Cardiac muscle cell (in vitro differentiated cells and primary cell): ENCODE measurements at regions not wholly inside any gene's neighbourhood (a gene's known extent, or its start where the extent isn't known, plus 50 kb on each side); places are given as distances from the start of the nearest gene placed in this dataset.
A peak's percentile ranks its signal among the peaks of the same experiment; 100 is the strongest.

Experiments used
- DNase-seq, 2 donors: peaks; one replicate each; pipeline versions ENCODE4 v3.0.0 to v3.0.0-alpha.2; 2010 to 2017; ENCODE audit warnings: low read depth in 1 of 2, low spot score in 1 of 2
- H3K27ac ChIP-seq: fragments of 200-600 bp; sonication (generic); 2 replicates; pipeline ENCODE4 v1.5.1; 2016
- H3K27me3 ChIP-seq: fragments of 200-600 bp; sonication (generic); 2 replicates; pipeline ENCODE4 v1.6.0; 2016; ENCODE audit warnings: control low read depth
- H3K36me3 ChIP-seq: fragments of 200-600 bp; sonication (generic); 2 replicates; pipeline ENCODE4 v1.5.1; 2016; ENCODE audit warnings: control low read depth
- H3K4me1 ChIP-seq: fragments of 200-600 bp; sonication (generic); 2 replicates; pipeline ENCODE4 v1.8.1; 2017; ENCODE audit warnings: low read depth, mild to moderate bottlenecking, mixed run types
- H3K4me3 ChIP-seq: fragments of 200-600 bp; sonication (generic); 2 replicates; pipeline ENCODE4 v1.5.1; 2016; ENCODE audit warnings: mild to moderate bottlenecking
- H3K9me3 ChIP-seq: fragments of 200-600 bp; sonication (generic); 2 replicates; pipeline ENCODE4 v1.5.1; 2017; ENCODE audit warnings: low read depth, mild to moderate bottlenecking, control low read depth
- TF ChIP-seq, protein P1 (sequence below): IDR thresholded peaks from 2 replicates; pipeline ENCODE4 v1.5.1; 2012; ENCODE audit warnings: low read depth, mild to moderate bottlenecking, low read length

DNA sequence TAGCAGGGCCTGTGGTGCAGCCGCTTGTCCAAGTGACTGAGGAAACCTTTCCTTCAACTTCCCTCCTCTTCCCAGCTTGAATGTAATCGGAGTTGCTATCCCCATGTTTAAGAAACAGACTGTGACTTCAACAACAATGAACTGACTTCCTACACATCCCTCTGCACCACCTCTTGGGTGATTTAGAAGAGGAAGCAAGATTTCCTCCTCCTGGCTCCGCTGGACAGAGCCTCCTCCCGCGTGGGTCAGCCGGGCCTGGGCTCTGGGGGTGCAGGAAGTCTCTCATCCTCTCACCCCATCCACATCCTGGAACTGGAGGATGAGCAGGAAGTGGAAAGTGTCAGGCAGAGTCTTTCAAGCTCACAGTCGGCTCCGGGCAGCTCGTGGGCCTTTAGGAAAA lies 84.3 kb downstream of the GATA6 start:
- Histone ChIP-seq H3K4me1 (no peaks in the 10 kb centered on the region), H3K9me3 (no peaks in the 10 kb centered on the region), H3K27me3 (no peaks in the 10 kb centered on the region), H3K4me3 (no peak overlapping the region), H3K27ac (no peak overlapping the region), H3K36me3 (no peaks in the 10 kb centered on the region)
- TF ChIP-seq, protein P1, sequence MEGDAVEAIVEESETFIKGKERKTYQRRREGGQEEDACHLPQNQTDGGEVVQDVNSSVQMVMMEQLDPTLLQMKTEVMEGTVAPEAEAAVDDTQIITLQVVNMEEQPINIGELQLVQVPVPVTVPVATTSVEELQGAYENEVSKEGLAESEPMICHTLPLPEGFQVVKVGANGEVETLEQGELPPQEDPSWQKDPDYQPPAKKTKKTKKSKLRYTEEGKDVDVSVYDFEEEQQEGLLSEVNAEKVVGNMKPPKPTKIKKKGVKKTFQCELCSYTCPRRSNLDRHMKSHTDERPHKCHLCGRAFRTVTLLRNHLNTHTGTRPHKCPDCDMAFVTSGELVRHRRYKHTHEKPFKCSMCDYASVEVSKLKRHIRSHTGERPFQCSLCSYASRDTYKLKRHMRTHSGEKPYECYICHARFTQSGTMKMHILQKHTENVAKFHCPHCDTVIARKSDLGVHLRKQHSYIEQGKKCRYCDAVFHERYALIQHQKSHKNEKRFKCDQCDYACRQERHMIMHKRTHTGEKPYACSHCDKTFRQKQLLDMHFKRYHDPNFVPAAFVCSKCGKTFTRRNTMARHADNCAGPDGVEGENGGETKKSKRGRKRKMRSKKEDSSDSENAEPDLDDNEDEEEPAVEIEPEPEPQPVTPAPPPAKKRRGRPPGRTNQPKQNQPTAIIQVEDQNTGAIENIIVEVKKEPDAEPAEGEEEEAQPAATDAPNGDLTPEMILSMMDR = no peak
- peak in 1 of 2 donors; percentile 17 for DNase-seq

DNA sequence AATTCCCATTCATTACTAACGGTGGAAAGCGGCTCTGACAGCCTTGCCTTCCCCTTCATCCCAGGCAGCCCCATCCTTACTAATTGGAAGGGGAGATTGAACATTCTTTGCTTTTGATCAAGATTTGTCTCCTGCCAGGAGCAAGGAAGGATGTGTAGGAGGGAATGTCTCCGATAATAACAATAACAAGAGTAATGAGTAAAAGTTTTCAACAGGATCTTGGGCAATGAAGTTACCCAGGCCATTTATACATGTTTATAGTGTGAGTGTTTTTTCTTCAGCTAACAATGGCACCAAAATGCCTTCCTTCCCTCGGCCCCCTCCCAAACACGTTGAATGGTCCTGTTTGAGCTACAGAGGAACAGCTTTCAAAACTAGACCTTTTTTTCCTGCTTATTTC lies 83.8 kb downstream of the GATA6 start:
- Histone ChIP-seq H3K9me3 (no peaks in the 10 kb centered on the region), H3K4me1 (no peaks in the 10 kb centered on the region), H3K4me3 (no peak overlapping the region), H3K27me3 (no peaks in the 10 kb centered on the region), H3K27ac (no peak overlapping the region), H3K36me3 (no peaks in the 10 kb centered on the region)
- TF ChIP-seq, protein P1 = no peak
- DNase-seq = peak in 1 of 2 donors; percentile 33
